ENCODE measurements at regions not wholly inside any gene's neighbourhood (a gene's known extent, or its start where the extent isn't known, plus 50 kb on each side); places are given as distances from the start of the nearest gene placed in this dataset.

DNA sequence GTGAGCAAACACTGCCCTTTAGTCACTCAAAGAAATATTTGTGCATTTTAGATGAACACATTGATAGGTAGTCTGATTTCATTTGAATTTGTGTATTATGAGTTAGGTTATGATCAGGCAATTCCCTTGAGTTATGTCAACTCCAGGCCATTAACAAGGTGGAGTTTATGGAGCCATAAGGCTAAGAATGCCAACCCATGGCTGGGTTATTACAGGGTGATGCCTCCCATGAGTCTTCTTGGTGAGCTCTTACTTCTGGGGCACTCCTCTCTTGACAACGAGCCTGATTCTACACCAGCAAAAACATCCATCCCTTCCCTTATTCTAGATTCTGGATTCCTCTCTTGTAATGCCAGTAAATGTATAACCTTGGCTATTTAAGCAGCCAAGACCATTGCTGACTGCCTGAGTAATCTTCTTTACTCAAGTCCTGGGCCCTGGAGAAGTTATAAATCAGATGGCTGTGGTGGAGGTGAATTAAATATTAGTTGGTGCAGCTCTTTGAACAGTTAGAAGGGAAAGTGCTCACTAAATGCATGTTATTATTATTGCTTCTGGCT is 645.7 kb upstream of the TENM4 start:
- DNase-seq (ENCODE audit: low read depth in 2 of 2): no peak

DNA sequence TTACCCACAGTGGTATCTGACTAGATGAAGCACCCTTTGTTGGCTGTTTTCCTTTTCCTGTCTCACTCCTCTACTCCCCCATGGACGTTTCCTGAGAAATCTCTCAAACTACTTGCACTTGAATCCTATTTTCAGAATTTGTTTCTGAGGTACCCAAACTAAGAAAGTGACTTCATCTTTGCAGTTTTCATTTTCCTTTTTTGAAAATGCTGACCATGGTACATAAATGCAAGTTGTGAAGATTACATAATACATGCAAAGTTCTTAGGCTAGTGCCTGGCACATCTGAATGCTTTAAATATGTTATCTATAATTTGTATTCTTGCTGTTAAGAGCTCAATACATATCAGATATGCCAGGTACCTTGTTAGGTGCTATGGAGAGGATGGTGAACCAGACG is 644.7 kb upstream of the TENM4 start:
- DNase-seq (ENCODE audit: low read depth in 2 of 2): no peak

DNA sequence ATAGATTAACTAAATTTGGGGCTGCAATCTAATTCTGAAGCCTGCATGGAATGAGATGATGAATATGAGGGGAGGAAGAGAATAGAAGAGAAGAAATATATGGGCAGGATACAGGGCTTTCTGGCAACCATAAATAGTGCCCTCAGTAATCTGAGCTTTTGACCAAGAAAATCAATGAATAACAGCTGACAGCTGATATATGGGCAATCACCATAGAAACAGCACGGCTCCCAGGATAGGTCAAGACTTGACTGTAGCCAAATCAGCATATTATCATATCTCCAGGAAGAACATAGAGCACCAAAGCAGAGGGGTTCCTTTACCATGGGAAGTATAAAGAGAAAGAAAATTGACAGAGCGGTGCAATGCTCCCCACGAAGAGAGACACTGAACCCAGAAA is 643.8 kb upstream of the TENM4 start:
- no peak for DNase-seq (ENCODE audit: low read depth in 2 of 2)

DNA sequence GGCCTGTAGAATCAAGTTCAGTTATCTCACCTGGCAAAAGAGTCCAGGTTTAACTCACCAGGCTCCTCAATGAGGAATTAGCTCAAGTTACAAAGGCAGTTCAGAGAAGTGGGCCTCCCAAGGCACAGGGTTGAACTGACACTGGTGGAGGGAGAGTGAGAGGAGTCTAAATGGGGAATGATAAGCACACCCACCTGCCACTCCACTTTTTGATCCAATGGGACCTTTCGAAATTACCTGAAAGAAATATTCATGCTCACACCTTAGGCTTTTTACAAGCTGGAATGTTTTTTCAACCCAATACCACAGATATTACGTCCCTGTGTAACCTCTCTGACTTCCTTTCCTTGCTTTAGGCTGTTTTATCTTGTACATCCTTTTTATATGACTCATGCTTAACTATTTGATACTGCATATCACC is 642.7 kb upstream of the TENM4 start:
- DNase-seq (ENCODE audit: low read depth in 2 of 2): no peak

DNA sequence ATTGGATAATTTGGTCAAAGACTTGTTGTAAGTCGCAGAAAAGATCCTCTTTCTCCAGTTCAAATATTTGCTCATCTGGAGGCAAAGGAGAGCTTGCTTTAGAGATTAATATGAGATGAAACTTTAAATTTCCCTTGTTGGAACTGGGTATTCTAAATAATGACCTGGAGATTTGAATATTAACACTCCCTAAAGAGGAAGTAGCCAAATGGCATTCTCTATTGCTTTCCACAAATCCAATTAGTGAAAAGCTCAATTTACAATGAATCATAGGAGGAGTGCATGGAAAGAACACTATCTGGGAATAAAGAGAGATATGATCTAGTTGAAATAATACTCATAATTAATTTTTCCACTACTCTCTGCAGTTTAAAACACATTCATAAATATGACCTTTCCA is 641.6 kb upstream of the TENM4 start:
- no peak for DNase-seq (ENCODE audit: low read depth in 2 of 2)

DNA sequence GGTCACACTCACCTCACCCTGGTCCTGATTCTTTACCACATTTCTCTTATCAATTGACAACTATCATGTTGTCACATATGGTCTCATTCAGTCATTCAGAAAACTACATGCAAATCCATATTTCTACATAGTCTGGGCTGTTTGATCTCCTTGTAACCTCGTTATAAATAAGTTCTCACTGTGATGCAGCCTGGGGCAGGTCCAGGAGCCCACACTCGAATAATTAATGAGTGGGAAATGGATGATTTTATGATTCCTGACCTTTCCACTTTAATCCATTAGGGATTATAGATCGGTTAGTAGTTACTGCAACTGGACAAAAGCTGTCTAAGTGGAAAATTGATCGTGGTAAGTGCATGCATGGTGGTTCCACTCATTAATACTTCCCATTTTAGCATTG is 636.3 kb upstream of the TENM4 start:
- no peak for DNase-seq (ENCODE audit: low read depth in 2 of 2)

DNA sequence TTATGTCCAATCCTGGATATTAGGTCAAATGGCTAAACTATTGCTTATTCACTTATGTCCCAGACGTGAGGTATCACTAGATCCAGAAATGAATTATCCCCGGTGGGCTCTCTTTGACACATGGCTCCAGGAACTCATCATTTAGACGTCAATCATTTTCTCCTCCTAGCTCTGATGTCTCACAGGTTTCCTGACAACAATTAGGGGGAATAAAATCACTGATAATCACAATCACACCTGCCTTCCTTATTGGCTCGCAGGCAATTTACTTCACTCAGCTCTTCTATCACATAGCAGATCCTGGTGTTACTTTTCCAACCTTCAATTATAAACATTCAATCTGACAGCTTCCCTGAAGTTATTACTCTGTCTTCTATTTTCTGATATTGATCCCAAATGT is 634.0 kb upstream of the TENM4 start:
- DNase-seq (ENCODE audit: low read depth in 2 of 2): no peak

DNA sequence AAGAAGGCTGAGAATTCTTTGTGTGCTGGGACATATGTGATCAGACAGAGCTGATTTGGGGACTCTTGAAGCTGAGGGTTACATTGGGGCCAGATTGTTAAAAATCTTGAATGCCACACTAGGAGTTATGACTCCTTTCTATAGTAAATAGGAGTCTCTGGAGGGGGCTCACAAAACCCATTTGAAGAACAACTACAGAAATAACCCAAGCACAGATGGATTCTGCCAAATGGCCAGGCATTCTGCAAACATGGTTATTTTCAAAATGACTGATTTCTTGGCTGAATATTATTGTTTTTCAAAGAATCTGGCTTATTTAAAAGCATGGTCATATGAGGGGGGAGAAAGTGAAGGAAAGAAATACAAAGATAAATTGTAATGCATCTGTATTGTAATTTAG is 625.5 kb upstream of the TENM4 start:
- DNase-seq (ENCODE audit: low read depth in 2 of 2): no peak

DNA sequence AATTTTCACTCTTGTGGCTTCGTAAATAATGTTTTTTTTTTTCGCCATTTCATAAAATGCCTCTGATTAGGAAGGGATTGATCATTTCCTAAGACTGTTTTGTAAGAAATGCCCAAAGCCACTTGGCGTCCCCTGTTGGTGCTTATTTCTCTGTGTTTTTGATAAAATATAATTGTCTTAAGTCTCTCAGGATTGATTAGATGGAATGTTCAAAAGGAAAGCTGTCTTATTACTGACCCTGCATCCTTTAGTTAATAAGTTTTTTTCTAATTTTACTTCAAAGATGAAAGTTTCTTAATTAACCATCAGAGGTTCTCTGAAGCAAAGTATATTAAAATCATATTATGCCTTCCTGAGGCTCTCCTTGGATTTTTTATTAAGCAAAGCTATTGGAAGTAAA is 624.3 kb upstream of the TENM4 start:
- no peak for DNase-seq (ENCODE audit: low read depth in 2 of 2)

DNA sequence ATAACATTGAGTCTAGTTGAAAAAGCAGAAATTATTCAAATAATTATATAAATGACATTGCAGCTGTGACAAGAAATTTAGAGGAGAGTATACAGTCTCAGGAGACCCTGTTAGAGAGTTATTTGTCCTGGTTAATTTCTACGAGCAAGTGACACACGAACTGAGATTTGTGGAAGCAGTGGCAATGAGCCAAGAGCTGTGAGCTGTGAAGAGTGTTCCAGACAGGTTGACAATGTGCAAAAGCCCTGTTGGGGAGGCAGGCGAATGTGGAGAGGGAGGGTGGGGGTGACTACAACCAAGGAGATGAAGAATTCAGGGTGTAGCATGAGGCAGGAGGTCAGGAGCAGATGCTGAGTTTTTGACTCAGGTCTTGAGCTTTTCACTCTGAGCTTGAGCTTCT is 620.2 kb upstream of the TENM4 start:
- DNase-seq (ENCODE audit: low read depth in 2 of 2): no peak

DNA sequence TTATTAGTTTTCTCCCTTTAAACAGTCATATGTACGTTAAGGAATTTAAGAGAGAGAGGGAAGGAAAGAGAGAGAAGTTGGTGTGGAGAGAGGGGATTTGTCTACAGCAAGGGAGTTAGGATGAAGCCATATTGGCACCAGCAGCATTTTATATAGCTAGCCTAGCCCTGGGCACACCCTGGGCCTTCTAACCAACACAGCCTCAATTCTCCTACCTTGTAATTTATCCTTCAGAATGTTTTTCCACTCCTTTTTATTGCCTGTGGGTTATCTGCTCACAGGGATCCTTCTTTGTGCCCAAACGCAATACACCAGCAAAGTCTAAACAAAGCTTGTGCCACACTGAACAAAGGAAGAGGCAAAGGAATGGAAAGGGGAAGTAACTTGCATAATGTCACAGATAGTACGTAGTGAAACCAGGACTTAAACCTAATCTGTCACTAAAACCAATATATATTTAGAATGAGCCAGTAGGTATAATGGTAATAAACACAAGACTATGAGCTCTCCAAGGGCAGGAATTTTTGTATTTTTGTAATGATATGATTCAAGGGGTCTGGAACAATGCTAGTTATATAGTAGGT is 613.8 kb upstream of the TENM4 start:
- no peak for DNase-seq (ENCODE audit: low read depth in 2 of 2)

DNA sequence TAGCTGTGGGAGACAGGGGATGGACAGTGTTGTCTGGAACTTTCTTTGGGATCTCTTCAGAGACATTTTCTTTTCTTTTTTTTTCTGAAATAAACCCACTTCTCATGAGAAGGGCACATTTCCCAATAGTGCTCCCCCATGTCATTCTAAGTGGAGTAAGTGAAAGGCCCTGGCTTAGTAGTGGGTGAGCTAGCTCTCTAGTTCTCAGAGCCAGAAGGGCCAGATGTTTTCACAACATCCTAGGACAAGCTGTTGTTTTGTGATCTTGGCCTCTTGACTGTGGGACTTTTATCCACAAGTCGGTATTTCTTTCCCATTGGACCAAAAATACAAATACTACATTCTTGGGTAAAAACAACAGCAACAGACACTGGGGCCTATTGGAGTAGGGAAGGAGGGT is 607.7 kb upstream of the TENM4 start:
- DNase-seq (ENCODE audit: low read depth in 2 of 2): no peak

DNA sequence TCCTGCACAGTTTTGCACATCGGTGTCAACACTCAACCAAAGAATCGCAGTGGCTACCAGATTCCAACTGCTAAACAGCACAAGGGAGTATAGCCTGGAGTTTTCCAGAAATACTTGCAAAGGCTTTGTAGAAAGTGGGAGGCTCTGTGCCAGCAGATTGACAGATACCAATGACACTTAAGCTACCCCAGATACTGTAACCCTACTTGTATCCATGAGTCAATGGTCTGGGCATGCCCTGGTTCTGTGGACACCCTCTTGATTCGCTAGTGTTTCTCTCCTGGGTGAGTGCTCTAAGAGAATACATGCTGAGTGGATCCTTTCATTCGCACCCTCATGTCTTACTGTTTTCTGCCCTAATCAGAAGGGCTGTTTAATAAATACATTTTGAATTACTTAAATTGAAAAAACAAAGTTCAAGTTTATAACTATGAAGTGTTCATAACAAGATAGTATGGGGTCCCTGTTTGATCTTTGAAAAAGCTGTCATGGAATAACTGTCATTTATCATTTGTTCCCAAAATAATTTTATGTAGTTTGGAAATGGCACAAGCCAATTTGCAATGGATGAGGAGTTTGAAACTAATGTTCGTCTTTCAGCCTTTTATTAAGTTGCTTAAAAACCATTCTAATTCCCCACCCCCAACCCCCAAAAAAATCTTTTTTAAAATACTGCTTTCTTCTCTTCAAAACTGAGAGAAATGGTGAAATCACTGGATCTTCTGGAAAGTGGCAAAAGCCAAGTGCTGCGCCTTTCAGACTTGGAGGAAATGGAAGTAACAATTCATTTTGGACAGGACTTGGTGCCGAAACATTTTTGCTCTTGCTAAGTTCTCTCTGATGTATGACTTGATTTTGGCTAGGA is 600.5 kb upstream of the TENM4 start:
- DNase-seq (ENCODE audit: low read depth in 2 of 2): no peak

DNA sequence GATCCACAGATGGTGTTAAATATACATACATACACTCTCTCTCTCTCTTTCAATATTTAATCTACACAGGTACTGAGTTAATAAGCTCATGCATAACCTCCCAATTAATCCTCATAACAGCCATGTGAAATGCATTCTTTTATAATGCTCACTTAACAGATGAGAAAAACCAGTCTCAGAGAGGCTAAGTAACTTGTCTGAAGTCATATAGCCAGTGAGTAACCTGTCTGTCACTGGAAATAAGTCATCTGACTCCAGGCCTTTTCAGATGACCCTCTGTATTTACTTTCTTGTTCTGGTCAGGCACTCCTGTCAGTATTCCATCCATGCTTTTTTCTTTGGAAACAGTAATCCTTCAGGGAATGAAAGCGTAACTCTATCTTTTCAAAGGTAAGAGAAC is 594.0 kb upstream of the TENM4 start:
- no peak for DNase-seq (ENCODE audit: low read depth in 2 of 2)

DNA sequence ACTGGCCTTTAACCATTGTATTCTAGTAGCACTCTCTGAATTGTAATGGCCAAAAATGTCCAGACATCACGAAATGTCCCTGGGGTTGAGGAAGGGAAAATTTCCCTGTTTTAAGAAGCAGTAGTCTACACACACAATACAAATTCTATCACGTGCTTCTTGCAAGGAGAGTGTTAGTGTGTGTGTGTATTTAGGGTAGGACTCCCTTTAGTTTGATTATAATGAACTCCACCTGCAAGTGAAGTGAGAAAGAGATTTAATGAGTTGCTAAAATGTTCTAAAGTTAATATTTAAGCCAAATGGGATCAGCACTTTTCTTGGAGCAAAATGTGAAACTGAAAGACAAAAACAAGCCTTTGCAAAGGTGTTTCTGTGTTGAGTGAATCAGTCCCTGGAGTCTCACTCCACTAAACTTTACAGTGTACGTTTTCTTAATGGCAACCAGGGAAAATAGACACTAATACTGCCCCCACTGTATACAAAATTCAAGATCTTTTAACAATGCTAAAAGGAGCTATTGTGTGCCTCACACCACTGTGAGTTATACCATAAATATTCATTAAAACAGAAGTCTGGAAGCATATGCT is 590.3 kb upstream of the TENM4 start:
- no peak for DNase-seq (ENCODE audit: low read depth in 2 of 2)

DNA sequence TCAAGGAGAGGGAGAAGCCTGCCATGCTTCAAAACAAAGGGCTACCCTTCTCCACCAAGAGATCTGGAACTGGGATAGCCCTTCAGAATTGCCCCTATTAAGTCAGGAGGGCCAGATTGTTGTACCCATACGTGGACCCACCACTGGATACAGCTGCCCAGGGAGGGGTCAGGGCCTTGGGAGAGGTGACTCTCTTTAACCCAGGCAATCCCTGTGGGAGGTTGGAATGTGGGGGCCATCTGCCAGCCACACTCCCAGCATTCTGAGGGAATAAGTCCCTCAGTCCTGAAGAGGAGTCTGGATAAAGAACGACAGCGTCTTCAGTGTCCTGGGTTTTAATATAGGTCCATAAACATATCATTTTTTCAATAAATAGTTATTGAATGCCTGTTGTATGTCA is 588.2 kb upstream of the TENM4 start:
- no peak for DNase-seq (ENCODE audit: low read depth in 2 of 2)

DNA sequence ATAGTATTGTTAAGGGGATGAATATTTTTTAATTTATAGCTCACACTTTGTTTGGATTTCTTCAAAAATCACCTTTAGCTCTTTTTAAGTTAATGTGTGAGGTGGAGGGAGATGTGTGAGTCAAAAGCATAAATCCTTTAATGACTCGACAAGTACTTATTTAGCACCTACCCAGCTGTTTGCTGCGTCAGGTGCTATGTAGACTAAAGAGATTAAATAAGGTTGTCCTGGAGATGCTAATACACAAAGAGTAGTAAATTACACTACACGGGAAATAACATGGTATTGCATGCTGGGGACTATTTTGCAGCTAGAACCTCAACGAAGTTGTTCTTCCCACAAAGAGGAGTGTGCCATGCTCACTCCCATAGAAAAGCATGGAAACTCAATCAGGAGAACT is 583.3 kb upstream of the TENM4 start:
- no peak for DNase-seq (ENCODE audit: low read depth in 2 of 2)

DNA sequence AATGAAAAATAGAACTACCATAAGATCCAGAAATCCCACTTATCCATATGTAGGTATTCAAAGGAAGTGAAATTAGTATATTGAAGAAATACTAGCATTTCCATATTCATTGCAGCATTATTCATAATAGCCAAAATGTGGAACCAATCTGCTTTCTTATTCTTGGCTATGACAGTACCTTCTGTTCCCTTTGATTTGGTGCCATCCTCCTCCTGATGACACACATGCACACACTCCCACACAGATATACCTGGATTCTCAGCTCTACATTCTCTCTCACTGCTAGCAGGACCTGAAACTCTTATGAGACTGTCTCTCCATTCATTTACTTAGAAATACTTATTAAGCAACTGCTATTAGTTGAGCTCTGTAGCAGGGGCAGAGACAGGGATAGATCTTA is 582.6 kb upstream of the TENM4 start:
- DNase-seq (ENCODE audit: low read depth in 2 of 2): no peak

DNA sequence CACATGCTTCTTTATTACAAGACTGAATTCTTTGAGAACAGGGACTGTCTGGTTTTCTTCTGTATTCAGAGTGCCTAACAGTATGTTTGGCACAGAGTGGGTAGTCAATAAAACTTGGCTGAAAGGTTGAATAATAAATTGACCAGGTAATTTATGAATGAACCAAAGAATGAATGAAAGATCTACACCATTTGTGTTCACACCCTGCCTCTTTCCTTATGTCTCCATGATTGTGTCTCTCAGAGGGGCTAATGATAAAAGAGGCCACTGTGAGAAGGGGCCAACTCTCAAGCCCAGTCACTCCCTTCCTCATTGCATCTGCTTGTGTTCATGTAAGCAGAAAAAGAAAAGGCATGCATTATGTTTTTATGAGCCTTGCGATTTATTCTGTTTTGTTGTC is 569.7 kb upstream of the TENM4 start:
- no peak for DNase-seq (ENCODE audit: low read depth in 2 of 2)

DNA sequence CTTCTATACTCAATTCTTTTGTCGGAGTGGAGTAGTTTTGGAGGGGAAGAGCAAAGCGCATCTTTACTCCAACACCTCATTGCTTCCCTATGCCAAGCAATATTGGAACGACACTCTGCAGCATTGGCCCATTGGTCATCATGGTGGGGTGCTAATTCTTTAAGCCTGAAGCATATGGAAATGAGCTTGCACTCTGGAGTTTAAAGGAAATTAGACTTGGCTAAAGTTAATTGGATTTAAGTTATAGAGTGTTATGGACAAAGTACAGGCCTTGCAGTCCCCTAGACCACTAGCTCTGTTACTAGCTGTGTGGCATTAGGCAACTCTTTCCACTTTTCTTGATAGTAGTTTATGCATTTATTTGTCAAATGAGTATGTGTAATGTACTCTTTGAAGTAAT is 568.3 kb upstream of the TENM4 start:
- no peak for DNase-seq (ENCODE audit: low read depth in 2 of 2)

DNA sequence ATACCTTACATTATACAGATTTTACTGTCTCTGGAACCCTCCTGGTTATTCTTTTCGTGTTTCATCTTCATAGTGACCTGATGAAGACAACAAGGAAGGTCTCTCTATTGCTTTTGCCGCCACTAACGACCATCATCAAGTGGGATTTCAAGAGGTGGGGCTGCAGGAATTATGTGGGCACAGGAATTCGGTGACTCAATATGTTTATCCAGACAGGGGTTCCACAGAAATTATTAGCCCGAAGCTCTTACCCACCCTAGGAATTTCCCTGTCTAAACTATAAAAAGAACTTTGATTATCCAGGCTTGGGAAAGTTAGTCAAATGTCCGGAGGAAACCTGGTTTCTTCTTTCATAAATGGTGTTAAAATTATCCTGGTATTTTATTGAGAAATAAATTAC is 566.8 kb upstream of the TENM4 start:
- DNase-seq (ENCODE audit: low read depth in 2 of 2): no peak

DNA sequence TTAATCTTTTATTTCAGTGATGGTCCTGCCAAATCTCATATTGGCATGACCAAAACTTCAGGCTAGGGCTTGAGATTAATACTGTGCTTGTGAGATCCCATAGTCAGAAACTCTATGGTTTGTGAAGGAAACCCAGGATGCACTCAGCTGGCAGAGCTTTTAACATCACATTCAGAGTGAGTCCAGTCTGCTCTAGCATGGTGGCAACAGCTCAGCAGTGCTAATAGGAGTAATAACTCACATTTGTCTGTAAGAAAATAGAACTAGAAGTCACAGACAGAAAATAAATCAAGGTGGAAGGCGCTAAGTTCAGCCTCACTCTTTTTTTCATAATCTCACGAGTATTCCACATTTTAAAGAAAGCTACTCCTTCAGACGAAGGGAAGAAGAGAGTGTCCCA is 549.3 kb upstream of the TENM4 start:
- DNase-seq (ENCODE audit: low read depth in 2 of 2): no peak

DNA sequence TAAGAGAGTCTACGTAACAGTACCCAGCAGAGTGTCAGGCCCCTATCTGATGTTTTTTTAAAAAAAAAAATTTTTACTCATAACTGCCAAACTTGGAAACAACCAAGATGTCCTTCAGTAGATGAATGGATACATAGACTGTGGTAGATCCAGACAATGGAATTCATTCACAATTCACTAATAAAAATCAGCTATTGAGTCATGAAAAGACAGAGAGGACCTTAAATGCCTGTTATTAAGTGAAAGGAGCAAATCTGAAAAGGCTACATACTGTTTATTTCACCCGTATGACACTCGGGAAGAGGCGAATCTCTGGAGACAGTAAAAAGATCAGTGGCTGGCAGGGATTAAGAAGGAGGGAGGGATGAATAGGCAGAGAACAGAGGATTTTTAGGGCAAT is 541.4 kb upstream of the TENM4 start:
- no peak for DNase-seq (ENCODE audit: low read depth in 2 of 2)

Data from fibroblast of skin of left biceps (primary cell).